Endometrium (tissue), 2 donors: ENCODE measurements at regions not wholly inside any gene's neighbourhood (a gene's known extent, or its start where the extent isn't known, plus 50 kb on each side); places are given as distances from the start of the nearest gene placed in this dataset.

ENCODE experiments used
- FAIRE-seq: peaks from 2 replicates; lab custom pipeline; 2012; peaks lifted over from hg19 to GRCh38; lab: Jason Lieb, UNC
- donor health status: control.
- donor health status: control.

GRCh38 chr7:81648716-81649115 is 121.1 kb downstream of the HGF start:
- FAIRE-seq: no peak

- FAIRE-seq: no peak
These were observed 124.4 kb downstream of the HGF start for GRCh38 chr7:81645435-81645834.

- no peak for FAIRE-seq
These were observed 128.0 kb downstream of the HGF start for GRCh38 chr7:81641873-81642272.

- FAIRE-seq: no peak
These were observed 131.6 kb downstream of the HGF start for GRCh38 chr7:81638198-81638597.

- FAIRE-seq: no peak
These were observed 132.3 kb downstream of the HGF start for GRCh38 chr7:81637534-81637933.

- FAIRE-seq: no peak
These were observed 137.4 kb downstream of the HGF start for GRCh38 chr7:81632418-81632817.

- FAIRE-seq: no peak
These were observed 139.2 kb downstream of the HGF start for GRCh38 chr7:81630600-81630999.

GRCh38 chr7:81629702-81630101 is 140.1 kb downstream of the HGF start:
- no peak for FAIRE-seq

GRCh38 chr7:81628951-81629350 is 140.9 kb downstream of the HGF start:
- no peak for FAIRE-seq

GRCh38 chr7:81627536-81628287 is 142.1 kb downstream of the HGF start:
- FAIRE-seq: peak; percentile 15

GRCh38 chr7:81626008-81626407 is 143.8 kb downstream of the HGF start:
- no peak for FAIRE-seq

- peak; percentile 96 for FAIRE-seq
These were observed 144.9 kb downstream of the HGF start for GRCh38 chr7:81624650-81625631.

GRCh38 chr7:81624021-81624592 is 145.7 kb downstream of the HGF start:
- no peak for FAIRE-seq

GRCh38 chr7:81623251-81623855 is 146.5 kb downstream of the HGF start:
- FAIRE-seq: no peak

- FAIRE-seq: no peak
These were observed 148.0 kb downstream of the HGF start for GRCh38 chr7:81621893-81622292.

GRCh38 chr7:81618396-81619014 is 151.3 kb downstream of the HGF start:
- FAIRE-seq: no peak

- no peak for FAIRE-seq
These were observed 152.9 kb downstream of the HGF start for GRCh38 chr7:81616951-81617350.

- no peak for FAIRE-seq
These were observed 158.0 kb downstream of the HGF start for GRCh38 chr7:81611805-81612204.

- no peak for FAIRE-seq
These were observed 158.8 kb downstream of the HGF start for GRCh38 chr7:81611040-81611439.

- FAIRE-seq: no peak
These were observed 161.0 kb downstream of the HGF start for GRCh38 chr7:81608748-81609382.

GRCh38 chr7:81607987-81608386 is 161.9 kb downstream of the HGF start:
- FAIRE-seq: no peak
